Prostate gland (tissue), 2 donors: ENCODE measurements at regions not wholly inside any gene's neighbourhood (a gene's known extent, or its start where the extent isn't known, plus 50 kb on each side); places are given as distances from the start of the nearest gene placed in this dataset.

Experiments
- DNase-seq: peaks from one replicate; pipeline ENCODE4 v3.0.0-alpha.2; 2019; ENCODE audit warnings: low spot score
- H3K27ac ChIP-seq, 2 donors: fragments of 200-600 bp; sonication (generic); 2 replicates each; pipeline ENCODE4 v1.5.1; 2017 to 2019
- H3K27me3 ChIP-seq: fragments of 200-600 bp; sonication (generic); replicated peaks from 2 replicates; pipeline ENCODE4 v1.5.1; 2019; ENCODE audit not compliant: insufficient read depth
- H3K36me3 ChIP-seq, 2 donors: fragments of 200-600 bp; sonication (generic); 1 replicate in 1 of 2; 2 replicates in 1 of 2; pipeline versions ENCODE4 v1.5.1 to v1.8.1; 2017 to 2019
- H3K4me1 ChIP-seq: fragments of 200-600 bp; sonication (generic); replicated peaks from 2 replicates; pipeline ENCODE4 v1.5.1; 2019
- H3K4me3 ChIP-seq, 2 donors: fragments of 200-600 bp; sonication (generic); 2 replicates each; pipeline ENCODE4 v1.5.1; 2017 to 2019
- H3K9me3 ChIP-seq: fragments of 200-600 bp; sonication (generic); 2 replicates; pipeline ENCODE4 v1.5.1; 2017
- CTCF ChIP-seq, 4 experiments: fragments of 200-600 bp in 2 of 4; fragments of 450-650 bp in 2 of 4; sonication (generic) in 2 of 4; IDR thresholded peaks; 1 replicate in 3 of 4; 2 replicates in 1 of 4; pipeline ENCODE4 v1.5.1; 2016 to 2019; ENCODE audit warnings: antibody characterized with exemption in 4 of 4, mild to moderate bottlenecking in 2 of 4, moderate library complexity in 2 of 4
- POLR2A ChIP-seq: fragments of 450-650 bp; IDR thresholded peaks from one replicate; pipeline ENCODE4 v1.6.1; 2016; ENCODE audit warnings: antibody characterized with exemption, mild to moderate bottlenecking
- POLR2AphosphoS5 ChIP-seq: sonication (generic); formaldehyde crosslinking; IDR thresholded peaks from one replicate; pipeline ENCODE4 v1.6.1; 2017; ENCODE audit warnings: antibody characterized with exemption
- WGBS: methylation state at CpG from one replicate; pipeline ENCODE4 v1.1.5; 2018; 5-methylcytosine and 5-hydroxymethylcytosine counted together
- intact Hi-C: fragments of 100-400 bp; cut with DNase I; formaldehyde crosslinking; loops from one replicate; pipeline ENCODE4 v1.14.2; 2022

GRCh38 chr12:53811606-53812005, 59.8 kb upstream of the CISTR start:
- no peaks in the 10 kb centered on the region for H3K36me3 ChIP-seq
- H3K4me3 ChIP-seq, result no peak overlapping the region
- WGBS, result 50% methylated on average over 8 of the region's 8 CpGs
- no peak overlapping the region for H3K27ac ChIP-seq
- DNase-seq, result no peak
- no peaks in the 10 kb centered on the region for H3K9me3 ChIP-seq
- H3K4me1 ChIP-seq, result no peaks in the 10 kb centered on the region
- H3K27me3 ChIP-seq, result no peaks in the 10 kb centered on the region
- intact Hi-C loops, result no loop called here
- TF ChIP-seq POLR2A (no peak), POLR2AphosphoS5 (no peak), CTCF (IDR thresholded peaks at IDR 0.05) (no peak)

GRCh38 chr12:53816360-53817020, 64.7 kb upstream of the CISTR start:
- Histone ChIP-seq H3K27ac (no peak overlapping the region), H3K4me3 (no peak overlapping the region), H3K27me3 (no peaks in the 10 kb centered on the region), H3K9me3 (no peaks in the 10 kb centered on the region), H3K36me3 (no peaks in the 10 kb centered on the region), H3K4me1 (no peaks in the 10 kb centered on the region)
- TF ChIP-seq CTCF (IDR thresholded peaks at IDR 0.05) (no peak), POLR2AphosphoS5 (no peak), POLR2A (no peak)
- WGBS, result 55% methylated on average over 4 of the region's 4 CpGs
- intact Hi-C loops, result no loop called here
- DNase-seq, result no peak

GRCh38 chr12:53817021-53817389, 65.2 kb upstream of the CISTR start:
- intact Hi-C loops, result no loop called here
- DNase-seq, result no peak
- H3K4me1 ChIP-seq, result no peaks in the 10 kb centered on the region
- no peak overlapping the region for H3K4me3 ChIP-seq
- no peak for TF ChIP-seq POLR2A
- TF ChIP-seq POLR2AphosphoS5, result no peak
- no peak for TF ChIP-seq CTCF (IDR thresholded peaks at IDR 0.05)
- no peaks in the 10 kb centered on the region for H3K36me3 ChIP-seq
- no peaks in the 10 kb centered on the region for H3K9me3 ChIP-seq
- H3K27me3 ChIP-seq, result no peaks in the 10 kb centered on the region
- no peak overlapping the region for H3K27ac ChIP-seq

- no peaks in the 10 kb centered on the region for H3K36me3 ChIP-seq
- TF ChIP-seq CTCF (IDR thresholded peaks at IDR 0.05) (no peak), POLR2A (no peak), POLR2AphosphoS5 (no peak)
These were observed 68.9 kb upstream of the CISTR start for GRCh38 chr12:53820514-53821306.

More at GRCh38 chr12:53820514-53821306, 68.9 kb upstream of the CISTR start:
- WGBS, result 27% methylated on average over 3 of the region's 3 CpGs
- Histone ChIP-seq H3K4me1 (no peaks in the 10 kb centered on the region), H3K27me3 (no peaks in the 10 kb centered on the region), H3K9me3 (no peaks in the 10 kb centered on the region), H3K4me3 (no peak overlapping the region), H3K27ac (no peak overlapping the region)
- intact Hi-C loops, result no loop called here
- no peak for DNase-seq
